GM21423 (cell line): ENCODE measurements at regions not wholly inside any gene's neighbourhood (a gene's known extent, or its start where the extent isn't known, plus 50 kb on each side); places are given as distances from the start of the nearest gene placed in this dataset.
"Not testable (repeated sequence)": the region's sequence is repeated elsewhere in the genome, so short reads cannot be mapped to it uniquely, and the experiment has no call there.

Source experiments
- ATAC-seq: cut with Tn5 transposase; IDR thresholded peaks from one replicate; pipeline ENCODE4 v1.9.1; 2021; ENCODE audit warnings: mild to moderate bottlenecking, moderate library complexity; ENCODE audit not compliant: unreplicated experiment

GRCh38 chr16:17992416-17992815 lies 344.1 kb downstream of the NPIPA8 start:
- no peak for ATAC-seq

GRCh38 chr16:17989255-17989654 lies 347.3 kb downstream of the NPIPA8 start:
- ATAC-seq, result no peak

- ATAC-seq, result no peak
Observed at GRCh38 chr16:17988839-17989238, 347.7 kb downstream of the NPIPA8 start.

- ATAC-seq, result no peak
Observed at GRCh38 chr16:17986991-17987390, 349.5 kb downstream of the NPIPA8 start.

GRCh38 chr16:17984810-17985209 lies 351.7 kb downstream of the NPIPA8 start:
- no peak for ATAC-seq

- no peak for ATAC-seq
Observed at GRCh38 chr16:17983847-17984639, 352.5 kb downstream of the NPIPA8 start.

GRCh38 chr16:17983114-17983513 lies 353.4 kb downstream of the NPIPA8 start:
- ATAC-seq, result no peak

GRCh38 chr16:17977260-17977659 lies 359.3 kb downstream of the NPIPA8 start:
- no peak for ATAC-seq

GRCh38 chr16:17972460-17972943 lies 364.0 kb downstream of the NPIPA8 start:
- no peak for ATAC-seq

- ATAC-seq, result no peak
Observed at GRCh38 chr16:17970816-17971331, 365.7 kb downstream of the NPIPA8 start.

- ATAC-seq, result no peak
Observed at GRCh38 chr16:17970157-17970765, 366.3 kb downstream of the NPIPA8 start.

GRCh38 chr16:17965133-17965900 lies 371.2 kb downstream of the NPIPA8 start:
- ATAC-seq, result no peak

- no peak for ATAC-seq
Observed at GRCh38 chr16:17964196-17964595, 372.3 kb downstream of the NPIPA8 start.

- no peak for ATAC-seq
Observed at GRCh38 chr16:17963185-17963836, 373.2 kb downstream of the NPIPA8 start.

GRCh38 chr16:17962726-17963125 lies 373.8 kb downstream of the NPIPA8 start:
- no peak for ATAC-seq

- not testable (repeated sequence) for ATAC-seq
Observed at GRCh38 chr16:17961822-17962221, 374.7 kb downstream of the NPIPA8 start.

GRCh38 chr16:17951378-17951777 lies 385.2 kb downstream of the NPIPA8 start:
- ATAC-seq, result no peak

GRCh38 chr16:17949982-17950250 lies 386.6 kb downstream of the NPIPA8 start:
- ATAC-seq, result no peak

GRCh38 chr16:17949141-17949981 lies 387.2 kb downstream of the NPIPA8 start:
- no peak for ATAC-seq

GRCh38 chr16:17947637-17948036 lies 388.9 kb downstream of the NPIPA8 start:
- no peak for ATAC-seq
